ENCODE measurements at regions not wholly inside any gene's neighbourhood (a gene's known extent, or its start where the extent isn't known, plus 50 kb on each side); places are given as distances from the start of the nearest gene placed in this dataset.

DNA sequence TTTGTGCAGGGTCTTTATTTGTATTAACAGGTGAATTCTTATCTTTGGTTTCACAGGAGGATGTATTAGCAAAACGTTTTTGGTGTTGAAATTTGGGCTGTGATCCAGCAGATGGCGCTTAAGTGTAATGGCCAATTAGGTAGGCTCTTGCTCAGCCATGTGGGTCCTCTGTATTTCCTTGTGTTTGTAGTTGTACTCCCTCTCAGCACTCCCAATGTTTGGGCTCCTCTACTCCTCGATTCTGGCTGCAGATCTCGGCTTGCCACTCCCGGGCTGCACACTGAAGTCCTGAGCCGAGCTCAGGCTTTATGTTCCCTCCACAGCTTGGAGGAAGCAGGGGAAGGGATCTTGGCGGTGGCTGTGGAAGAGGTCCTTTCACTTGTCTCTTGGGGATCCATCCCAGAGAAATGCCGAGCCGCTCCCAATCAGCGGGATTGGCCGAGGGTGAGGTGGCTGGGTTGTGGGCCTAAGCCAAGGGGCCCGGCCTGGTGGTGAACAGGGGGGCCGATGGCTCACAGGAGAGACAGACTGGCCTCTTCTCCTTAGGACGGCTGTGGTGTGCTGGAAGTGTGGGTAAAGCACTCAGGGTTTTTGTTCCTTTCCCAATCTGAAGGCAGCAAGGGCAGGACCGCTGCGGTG, 133.7 kb downstream of the AEBP2 start:
- no peak for DNase-seq (ENCODE audit: low read depth)

- DNase-seq (ENCODE audit: low read depth) = no peak
Observed at GRCh38 chr12:19573866-19574265, 134.6 kb downstream of the AEBP2 start.

DNA sequence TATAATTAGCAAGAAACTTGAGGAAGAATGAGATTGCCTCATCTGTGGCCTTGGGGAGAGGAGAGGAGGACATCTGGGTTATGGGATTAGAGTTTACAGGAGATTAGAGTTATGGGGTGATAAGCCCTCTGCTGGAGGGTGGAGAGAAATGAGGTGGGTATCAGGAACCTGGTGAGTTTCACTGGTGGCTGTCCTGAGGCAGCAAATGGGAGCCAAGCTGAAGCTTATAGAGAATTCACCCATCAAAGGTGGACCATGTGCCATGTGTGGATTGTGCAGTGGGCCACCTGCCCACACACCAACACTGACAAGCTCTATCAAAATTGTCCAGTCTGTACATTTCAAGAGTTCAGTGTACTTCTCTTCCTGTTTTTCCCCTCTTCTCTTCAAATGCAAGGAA, 135.3 kb downstream of the AEBP2 start:
- no peak for DNase-seq (ENCODE audit: low read depth)

DNA sequence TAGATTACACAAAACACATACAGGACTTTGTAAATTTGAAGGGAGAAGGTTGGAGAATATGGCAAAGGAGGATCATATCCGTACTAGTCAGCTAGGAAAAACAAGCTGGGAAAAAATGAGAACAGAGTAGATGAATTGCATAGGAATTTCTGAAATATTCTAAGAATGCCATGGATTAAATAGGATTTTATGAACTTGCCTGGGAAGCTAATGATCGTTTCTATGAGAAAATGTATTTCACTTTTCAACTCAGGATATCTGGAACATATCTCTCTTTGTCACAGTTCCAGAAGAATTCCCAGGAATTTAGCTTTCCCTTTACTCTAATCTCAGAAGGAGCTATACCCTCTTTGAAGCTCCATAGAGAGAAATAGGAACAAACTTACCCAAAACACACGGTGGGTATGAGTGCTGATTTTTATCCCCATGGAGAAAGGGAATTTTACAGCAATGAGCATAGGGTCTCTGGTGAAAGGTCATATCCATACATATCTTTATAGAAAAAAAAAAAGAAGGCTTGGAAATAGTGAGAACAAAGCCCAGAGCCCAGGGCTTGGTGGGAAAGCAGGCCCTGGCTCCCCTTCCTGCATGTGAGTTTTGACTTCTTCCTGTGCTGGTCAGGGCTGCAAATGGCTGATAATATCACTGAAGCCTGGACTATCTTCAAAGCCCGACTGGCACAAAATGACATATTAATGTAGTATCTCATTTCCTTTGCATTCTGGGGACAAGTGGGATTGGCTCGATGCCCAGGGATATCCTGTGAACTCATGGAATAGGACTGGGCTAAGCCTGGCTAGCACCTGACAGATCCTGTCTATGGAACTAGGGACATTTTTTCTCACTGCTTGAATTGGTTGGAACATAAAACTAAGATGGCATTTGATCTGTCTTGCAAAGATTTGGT, 136.3 kb downstream of the AEBP2 start:
- peak; percentile 27 for DNase-seq (ENCODE audit: low read depth)

DNA sequence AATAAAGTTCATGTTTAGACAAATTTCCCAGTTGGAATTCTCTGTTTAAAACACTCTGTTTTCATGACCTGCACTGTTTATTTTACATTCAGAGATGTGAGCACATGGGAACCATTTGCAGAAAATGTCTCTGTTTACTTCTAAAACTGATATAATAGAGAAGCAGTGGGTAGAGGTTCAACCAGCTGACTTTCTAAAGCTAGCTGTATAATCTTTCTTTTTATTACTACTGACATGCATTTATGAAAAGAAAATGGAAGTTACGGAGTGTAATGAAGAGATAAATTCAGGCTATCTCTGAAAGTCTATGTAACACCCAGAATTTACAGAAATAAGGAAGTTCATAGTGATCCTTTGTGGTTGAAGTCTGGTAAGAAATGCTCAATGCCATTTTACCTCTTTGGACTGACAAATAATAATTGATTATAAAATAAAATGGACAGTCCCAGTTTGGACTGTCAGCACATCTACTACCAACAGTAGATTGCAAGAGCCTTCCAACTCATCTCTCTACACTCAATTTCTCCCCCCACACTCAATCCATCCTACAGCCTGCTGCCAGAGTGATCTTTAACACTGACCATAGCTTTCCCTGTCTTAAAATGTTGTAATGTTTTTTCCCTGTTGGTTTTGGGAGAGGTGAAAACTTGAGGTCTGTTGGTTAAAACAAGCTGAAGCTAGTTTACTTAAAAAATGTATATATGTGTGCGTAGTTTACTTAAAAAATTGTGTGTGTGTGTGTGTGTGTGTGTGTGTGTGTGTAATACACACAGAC, 137.4 kb downstream of the AEBP2 start:
- DNase-seq (ENCODE audit: low read depth) = no peak

DNA sequence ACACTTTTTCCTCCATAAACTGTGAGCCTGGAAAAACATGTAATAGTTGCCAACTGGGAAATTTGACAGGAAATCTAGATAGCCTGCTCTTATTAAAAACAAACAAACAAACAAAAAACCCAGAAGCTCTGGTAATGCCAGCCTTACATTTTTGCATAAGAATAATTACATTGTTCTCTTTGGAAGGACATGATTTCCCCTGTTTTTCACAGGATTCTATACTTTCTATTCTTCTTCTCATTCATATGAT, 137.9 kb downstream of the AEBP2 start:
- no peak for DNase-seq (ENCODE audit: low read depth)

- DNase-seq (ENCODE audit: low read depth) = no peak
Observed at GRCh38 chr12:19584732-19585131, 145.4 kb downstream of the AEBP2 start.

DNA sequence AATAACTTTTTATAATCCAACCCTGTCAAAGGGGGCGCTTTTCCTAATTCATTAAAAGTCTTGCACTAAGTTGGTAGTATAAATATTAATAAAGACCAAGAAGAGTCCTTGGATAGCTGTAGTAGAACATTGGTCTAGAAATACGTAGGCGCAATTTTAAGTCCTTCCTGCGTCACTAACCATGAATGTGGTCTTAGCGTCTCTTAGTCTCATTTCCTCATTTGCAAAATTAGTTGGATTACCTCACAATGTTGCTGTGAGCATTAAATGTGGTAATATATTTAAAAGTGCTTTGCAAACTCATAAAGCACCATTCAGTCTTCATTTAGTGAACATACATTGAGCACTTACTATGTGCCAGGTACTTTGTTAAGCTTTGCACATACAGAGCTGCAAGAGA, 149.7 kb downstream of the AEBP2 start:
- DNase-seq (ENCODE audit: low read depth) = no peak

DNA sequence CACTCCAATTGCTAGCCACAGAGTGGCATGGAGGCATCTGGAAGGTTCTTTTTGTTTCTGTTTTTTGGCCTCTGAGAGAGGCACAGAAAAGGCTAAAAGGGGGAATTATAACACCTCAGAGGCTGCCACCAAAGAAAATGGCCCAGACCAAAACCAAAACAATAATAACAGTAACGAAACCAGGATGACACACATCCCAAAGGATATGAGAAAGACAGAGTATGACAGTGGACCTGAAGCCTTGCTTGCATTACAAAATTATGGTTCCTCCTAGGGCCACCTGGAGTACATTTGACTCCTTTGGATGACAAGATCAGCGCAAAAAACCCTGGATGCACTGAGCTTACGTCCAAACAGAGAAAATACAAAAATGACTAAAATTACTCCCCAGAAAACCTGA, 152.7 kb downstream of the AEBP2 start:
- no peak for DNase-seq (ENCODE audit: low read depth)

GRCh38 chr12:19596434-19597166, 157.3 kb downstream of the AEBP2 start:
- no peak for DNase-seq (ENCODE audit: low read depth)

DNA sequence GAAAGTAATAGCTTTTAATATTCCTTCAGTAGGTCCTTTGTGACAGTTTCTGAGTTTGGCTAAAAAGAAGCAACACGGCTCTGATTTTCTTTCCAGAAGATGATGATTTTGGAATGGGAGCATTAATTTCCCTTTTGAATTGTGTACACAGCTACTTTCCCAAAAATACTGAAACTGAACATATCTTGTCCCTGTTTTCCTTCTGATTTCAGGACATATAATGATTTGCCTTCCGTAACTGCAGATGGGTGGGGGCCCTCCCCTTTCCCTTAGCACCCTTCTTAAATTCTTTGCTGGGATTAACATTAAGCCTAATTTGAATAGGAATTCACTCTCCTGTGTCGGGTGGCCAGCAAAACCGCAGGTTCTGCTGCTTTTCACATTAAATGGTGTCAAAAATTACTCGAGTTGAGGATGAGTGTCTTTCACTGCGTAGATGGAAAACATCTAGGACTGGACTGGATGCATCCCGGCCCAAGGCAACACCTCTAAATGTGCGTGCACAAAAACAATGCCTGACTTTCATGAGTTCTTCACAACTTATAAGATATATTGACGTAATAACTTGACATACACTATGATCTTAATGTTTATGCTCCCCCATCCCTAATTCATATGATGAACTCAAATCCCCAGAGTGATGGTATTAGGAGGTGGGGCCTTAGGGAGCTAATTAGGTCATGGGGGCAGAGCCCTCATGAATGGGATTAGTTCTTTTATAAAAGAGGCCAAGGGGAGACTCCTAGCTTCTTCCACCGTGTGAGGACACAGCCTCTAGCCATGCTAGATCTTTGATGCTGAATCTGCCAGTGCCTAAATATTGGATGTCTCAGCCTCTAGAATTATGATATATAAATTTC, 158.1 kb downstream of the AEBP2 start:
- no peak for DNase-seq (ENCODE audit: low read depth)

DNA sequence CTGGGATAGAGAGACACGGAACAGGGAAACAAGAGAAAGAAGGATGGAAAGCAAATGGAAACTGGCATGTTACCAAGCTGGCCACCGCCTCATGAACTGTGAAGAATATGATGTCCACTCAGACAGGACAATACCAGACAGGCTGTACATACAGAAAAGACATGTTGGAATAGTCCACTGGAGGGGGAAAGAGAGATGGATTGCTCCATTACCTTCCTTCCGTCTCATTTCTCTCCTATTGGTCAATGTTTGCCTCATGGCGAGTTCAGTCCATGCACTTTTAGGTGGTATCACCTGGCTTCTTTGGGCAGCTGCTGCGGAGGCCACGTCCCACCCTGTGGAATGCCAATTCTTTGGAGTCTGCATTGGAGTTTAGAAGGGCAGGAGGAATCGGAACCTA, 166.4 kb downstream of the AEBP2 start:
- DNase-seq (ENCODE audit: low read depth) = no peak

DNA sequence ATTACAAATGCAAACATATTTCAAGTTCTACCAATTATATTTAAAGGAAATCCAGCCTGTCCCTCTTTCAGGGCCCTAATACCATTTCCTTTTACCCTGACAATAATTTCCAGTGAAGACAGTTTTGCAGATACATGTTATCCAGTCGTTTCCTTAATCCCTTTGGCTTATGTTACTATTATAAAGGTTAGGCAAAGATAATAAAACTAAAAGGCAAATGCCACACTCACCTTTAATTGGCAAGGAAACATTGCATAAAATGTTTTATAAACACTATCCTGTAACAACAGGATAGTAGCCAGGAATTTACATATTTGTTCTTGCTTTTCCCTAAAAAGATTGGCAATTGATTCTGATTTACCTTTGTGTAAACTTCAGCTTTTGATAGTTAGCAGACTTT, 168.7 kb downstream of the AEBP2 start:
- no peak for DNase-seq (ENCODE audit: low read depth)

DNA sequence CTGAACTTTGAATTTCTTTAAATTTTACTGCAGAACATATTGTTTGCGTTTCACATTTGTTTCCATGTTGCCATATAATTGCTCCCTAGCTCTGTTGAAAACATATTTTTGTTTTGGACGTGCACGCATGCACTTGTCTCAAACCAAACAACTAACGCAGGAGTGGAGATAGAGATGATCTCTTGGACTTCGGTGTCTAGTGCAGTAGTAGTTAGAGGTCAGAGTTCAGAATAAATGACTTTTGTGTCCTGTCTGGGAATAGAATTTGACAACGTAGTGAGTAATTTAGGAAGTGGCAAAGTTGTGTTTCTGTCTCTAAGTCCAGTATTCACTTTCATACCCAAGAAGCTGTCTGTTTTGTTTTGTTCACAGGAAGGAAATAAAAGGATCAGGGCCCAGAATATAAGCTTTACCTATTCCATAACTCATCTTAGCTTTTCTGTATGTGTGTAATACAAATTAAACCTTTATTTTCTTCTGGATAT, 173.8 kb downstream of the AEBP2 start:
- no peak for DNase-seq (ENCODE audit: low read depth)

DNA sequence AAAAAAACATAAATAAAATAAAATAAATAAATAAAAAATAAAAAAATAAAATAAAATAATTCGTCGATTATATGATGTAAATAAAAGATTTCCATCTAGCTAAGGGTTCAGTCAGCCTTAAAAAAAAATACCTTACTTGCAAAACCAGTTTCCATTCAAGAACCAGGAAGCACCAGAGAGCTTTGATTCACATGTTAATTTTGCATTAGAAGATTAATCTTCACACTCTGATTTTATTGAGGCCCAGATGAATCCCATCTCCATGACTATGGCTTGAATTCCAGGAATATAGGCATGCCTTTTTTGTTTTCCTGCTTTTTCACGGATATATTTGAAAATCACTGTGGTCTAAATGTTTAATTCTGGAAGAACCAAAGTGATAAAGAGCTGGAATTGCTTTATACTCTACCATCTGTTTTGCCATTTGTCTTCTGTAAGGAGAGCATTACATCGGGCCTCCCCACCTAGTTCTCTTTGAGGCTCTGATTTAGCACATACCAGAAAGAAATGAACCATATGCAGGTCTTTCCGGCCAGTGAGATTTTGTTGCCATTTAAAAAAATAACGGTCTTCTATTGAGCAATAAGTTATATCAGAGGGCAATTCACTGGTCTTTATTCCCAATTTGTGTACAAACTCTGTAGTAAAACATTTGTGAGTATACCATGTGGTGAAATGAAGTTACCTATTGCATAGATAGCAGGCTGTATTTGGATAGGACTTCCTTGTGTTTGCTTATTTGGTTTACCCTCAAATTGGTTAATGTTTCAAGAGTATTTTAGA, 175.5 kb downstream of the AEBP2 start:
- no peak for DNase-seq (ENCODE audit: low read depth)

DNA sequence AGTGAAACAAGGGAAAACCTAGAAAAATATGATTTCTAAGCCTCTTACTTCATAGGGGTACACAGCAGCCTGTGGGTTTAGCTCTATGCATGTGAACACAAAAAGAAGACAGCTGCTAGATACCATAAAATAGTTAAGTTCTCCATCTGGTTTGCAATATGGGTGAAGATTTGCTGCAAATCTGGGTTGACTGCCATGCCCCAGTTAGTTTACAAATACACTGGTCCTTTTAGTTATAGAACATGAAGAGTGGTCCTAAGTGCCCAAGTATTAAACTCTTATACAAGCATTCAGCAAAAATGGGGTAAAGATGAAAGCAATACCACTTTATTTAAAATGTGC, 176.1 kb downstream of the AEBP2 start:
- DNase-seq (ENCODE audit: low read depth) = no peak

DNA sequence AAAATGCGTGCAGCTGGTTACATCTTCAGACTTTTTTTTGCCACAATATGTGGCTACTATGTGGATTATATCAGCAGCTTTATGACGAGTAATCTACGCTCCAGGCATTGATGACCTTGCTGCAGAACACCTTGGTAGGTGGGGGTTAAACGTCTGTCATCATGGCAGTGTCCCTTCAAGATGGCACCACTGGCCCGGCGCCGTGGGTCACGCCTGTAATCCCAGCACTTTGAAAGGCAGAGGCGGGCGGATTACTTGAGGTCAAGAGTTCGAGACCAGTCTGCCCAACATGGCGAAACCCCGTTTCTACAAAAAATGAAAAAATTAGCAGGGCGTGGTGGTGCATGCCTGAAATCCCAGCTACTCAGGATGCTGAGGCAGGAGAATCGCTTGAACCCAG, 177.5 kb downstream of the AEBP2 start:
- no peak for DNase-seq (ENCODE audit: low read depth)

DNA sequence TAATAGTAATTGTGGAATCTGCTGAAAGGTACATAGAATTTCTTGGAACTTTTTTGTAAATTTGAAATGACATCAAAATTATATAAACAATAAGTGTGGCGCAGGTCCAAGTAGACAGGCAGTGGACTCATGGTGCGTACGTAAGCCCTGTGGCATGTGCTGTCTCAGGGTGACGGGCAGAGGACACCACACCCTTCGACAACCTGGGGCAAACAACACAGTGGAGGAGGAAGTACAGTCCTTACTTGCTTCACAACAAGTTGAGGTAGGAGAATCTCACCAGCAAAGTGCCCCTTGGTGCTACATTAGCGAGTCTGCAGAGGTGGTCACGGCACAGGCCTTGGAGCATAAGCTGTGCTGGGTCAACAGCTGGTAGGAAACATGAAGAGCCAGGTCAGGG, 180.9 kb downstream of the AEBP2 start:
- no peak for DNase-seq (ENCODE audit: low read depth)

DNA sequence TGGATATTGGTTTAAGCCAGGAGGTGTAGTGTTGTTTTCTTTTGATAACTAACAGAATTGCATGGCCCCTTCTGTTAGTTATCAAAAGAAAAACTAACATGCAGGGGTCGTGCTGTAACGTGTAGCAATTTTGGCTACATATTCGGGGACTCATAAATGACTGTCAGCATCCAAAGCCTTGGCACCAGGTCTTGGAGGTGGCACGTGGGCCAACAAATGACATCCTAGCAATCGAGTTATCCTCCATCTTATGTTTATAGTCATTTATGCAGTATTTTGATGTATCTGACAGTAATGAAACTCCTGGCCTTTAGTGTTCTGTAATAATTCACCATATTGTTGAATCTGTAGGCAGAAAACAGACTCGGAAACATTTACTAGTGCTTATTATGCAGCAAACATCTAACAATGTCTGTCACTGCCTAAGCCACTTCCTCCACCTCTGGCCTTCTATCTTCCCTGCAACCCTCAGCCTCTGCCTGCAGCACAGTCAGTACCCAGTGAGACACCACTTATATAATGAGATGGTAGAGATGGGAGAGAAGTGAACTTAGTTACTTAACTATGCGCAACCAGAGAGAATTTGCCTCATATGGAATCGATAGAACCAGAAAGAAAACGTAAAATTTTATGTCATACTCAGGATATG, 184.6 kb downstream of the AEBP2 start:
- DNase-seq (ENCODE audit: low read depth) = no peak

GRCh38 chr12:19624491-19624890, 185.2 kb downstream of the AEBP2 start:
- no peak for DNase-seq (ENCODE audit: low read depth)

Measured in GM04503 (cell line).